ENCODE measurements at regions not wholly inside any gene's neighbourhood (a gene's known extent, or its start where the extent isn't known, plus 50 kb on each side); places are given as distances from the start of the nearest gene placed in this dataset.

DNA sequence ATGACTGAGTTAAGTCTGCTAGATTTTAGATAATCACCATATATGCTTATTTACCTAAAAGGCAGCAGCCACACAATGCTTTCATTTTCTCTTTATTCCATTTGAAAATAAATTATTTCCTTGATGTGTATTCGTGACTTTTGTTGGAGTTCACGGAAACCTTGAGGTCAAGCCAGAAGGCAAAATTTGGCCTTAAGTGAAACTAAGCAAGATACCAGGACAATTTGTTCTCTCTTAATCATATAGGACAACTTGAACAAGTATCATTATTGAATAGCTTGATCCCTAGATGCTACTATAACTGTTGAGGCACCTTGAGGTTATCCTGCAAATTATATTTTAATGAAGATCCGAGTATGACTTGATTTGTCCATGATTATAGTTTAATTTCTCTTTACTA lies 429.2 kb upstream of the DACH1 start:
- TF ChIP-seq, protein P1, sequence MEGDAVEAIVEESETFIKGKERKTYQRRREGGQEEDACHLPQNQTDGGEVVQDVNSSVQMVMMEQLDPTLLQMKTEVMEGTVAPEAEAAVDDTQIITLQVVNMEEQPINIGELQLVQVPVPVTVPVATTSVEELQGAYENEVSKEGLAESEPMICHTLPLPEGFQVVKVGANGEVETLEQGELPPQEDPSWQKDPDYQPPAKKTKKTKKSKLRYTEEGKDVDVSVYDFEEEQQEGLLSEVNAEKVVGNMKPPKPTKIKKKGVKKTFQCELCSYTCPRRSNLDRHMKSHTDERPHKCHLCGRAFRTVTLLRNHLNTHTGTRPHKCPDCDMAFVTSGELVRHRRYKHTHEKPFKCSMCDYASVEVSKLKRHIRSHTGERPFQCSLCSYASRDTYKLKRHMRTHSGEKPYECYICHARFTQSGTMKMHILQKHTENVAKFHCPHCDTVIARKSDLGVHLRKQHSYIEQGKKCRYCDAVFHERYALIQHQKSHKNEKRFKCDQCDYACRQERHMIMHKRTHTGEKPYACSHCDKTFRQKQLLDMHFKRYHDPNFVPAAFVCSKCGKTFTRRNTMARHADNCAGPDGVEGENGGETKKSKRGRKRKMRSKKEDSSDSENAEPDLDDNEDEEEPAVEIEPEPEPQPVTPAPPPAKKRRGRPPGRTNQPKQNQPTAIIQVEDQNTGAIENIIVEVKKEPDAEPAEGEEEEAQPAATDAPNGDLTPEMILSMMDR (IDR thresholded peaks at IDR 0.05; ENCODE audit: insufficient read depth, low read length): no peak
- TF ChIP-seq, protein P2, sequence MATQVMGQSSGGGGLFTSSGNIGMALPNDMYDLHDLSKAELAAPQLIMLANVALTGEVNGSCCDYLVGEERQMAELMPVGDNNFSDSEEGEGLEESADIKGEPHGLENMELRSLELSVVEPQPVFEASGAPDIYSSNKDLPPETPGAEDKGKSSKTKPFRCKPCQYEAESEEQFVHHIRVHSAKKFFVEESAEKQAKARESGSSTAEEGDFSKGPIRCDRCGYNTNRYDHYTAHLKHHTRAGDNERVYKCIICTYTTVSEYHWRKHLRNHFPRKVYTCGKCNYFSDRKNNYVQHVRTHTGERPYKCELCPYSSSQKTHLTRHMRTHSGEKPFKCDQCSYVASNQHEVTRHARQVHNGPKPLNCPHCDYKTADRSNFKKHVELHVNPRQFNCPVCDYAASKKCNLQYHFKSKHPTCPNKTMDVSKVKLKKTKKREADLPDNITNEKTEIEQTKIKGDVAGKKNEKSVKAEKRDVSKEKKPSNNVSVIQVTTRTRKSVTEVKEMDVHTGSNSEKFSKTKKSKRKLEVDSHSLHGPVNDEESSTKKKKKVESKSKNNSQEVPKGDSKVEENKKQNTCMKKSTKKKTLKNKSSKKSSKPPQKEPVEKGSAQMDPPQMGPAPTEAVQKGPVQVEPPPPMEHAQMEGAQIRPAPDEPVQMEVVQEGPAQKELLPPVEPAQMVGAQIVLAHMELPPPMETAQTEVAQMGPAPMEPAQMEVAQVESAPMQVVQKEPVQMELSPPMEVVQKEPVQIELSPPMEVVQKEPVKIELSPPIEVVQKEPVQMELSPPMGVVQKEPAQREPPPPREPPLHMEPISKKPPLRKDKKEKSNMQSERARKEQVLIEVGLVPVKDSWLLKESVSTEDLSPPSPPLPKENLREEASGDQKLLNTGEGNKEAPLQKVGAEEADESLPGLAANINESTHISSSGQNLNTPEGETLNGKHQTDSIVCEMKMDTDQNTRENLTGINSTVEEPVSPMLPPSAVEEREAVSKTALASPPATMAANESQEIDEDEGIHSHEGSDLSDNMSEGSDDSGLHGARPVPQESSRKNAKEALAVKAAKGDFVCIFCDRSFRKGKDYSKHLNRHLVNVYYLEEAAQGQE (IDR thresholded peaks at IDR 0.05; ENCODE audit: insufficient replicate concordance, low read depth): no peak
- TF ChIP-seq POLR2AphosphoS5 (IDR thresholded peaks at IDR 0.05; ENCODE audit: low read depth): no peak
